CD4-positive, alpha-beta T cell (primary cell): ENCODE measurements at regions not wholly inside any gene's neighbourhood (a gene's known extent, or its start where the extent isn't known, plus 50 kb on each side); places are given as distances from the start of the nearest gene placed in this dataset.

Source experiments
- ATAC-seq: fragments of 200-7000 bp; cut with Tn5 transposase; one replicate; pipeline ENCODE4 v1.10.0; 2022; ENCODE audit warnings: mild to moderate bottlenecking; ENCODE audit not compliant: poor library complexity
- CTCF ChIA-PET: fragments of 350-600 bp; sonication (Branson Sonifier 250); formaldehyde crosslinking; loops from one replicate; lab custom pipeline; 2021; ENCODE audit warnings: antibody characterized with exemption, inconsistent platforms; lab: Charles Lee
- POLR2A ChIA-PET: fragments of 350-600 bp; sonication (Branson Sonifier 250); formaldehyde crosslinking; loops from one replicate; lab custom pipeline; 2021; ENCODE audit warnings: antibody characterized with exemption, inconsistent platforms; lab: Charles Lee
- DNase-seq, 14 experiments: peaks; one replicate each; pipeline ENCODE4 v3.0.0-alpha.2; 2013 to 2020; ENCODE audit warnings: mixed read lengths in 2 of 14
- H3K27ac ChIP-seq, 2 donors: one replicate each; pipeline versions ENCODE4 v1.5.1 to v1.7.0; 2013; ENCODE audit warnings: low read length in 2 of 2, low read depth in 1 of 2, mild to moderate bottlenecking in 1 of 2
- H3K27me3 ChIP-seq, 2 experiments: 1 replicate in 1 of 2; 2 replicates in 1 of 2; pipeline versions ENCODE4 v1.6.1 to v1.7.0; 2013; ENCODE audit warnings: low read length in 2 of 2, control low read depth in 1 of 2, mild to moderate bottlenecking in 1 of 2, moderate library complexity in 1 of 2; ENCODE audit not compliant: insufficient read depth in 2 of 2, control insufficient read depth in 1 of 2
- H3K36me3 ChIP-seq: one replicate; pipeline ENCODE4 v1.6.1; 2013; ENCODE audit warnings: low read length, control low read depth; ENCODE audit not compliant: insufficient read depth
- H3K4me1 ChIP-seq: one replicate; pipeline ENCODE4 v1.6.1; 2013; ENCODE audit warnings: low read length, control low read depth; ENCODE audit not compliant: insufficient read depth
- H3K4me3 ChIP-seq: one replicate; pipeline ENCODE4 v1.5.1; 2013; ENCODE audit warnings: mild to moderate bottlenecking, low read length, moderate library complexity
- H3K9me3 ChIP-seq, 2 experiments: 1 replicate in 1 of 2; 2 replicates in 1 of 2; pipeline versions ENCODE4 v1.6.1 to v1.7.0; 2013; ENCODE audit warnings: low read length in 2 of 2, mild to moderate bottlenecking in 2 of 2, control low read depth in 1 of 2, moderate library complexity in 1 of 2; ENCODE audit not compliant: control insufficient read depth in 1 of 2, insufficient read depth in 1 of 2
- H3K27ac Mint-ChIP-seq: one replicate; pipeline ENCODE4 v1.8.0; 2020; ENCODE audit warnings: mixed read lengths
- H3K27me3 Mint-ChIP-seq: one replicate; pipeline ENCODE4 v1.8.0; 2021; ENCODE audit warnings: mixed read lengths
- H3K36me3 Mint-ChIP-seq: one replicate; pipeline ENCODE4 v1.8.0; 2021; ENCODE audit warnings: low read depth, mixed read lengths
- H3K4me1 Mint-ChIP-seq: one replicate; pipeline ENCODE4 v1.8.0; 2021; ENCODE audit warnings: low read depth, mixed read lengths
- H3K4me3 Mint-ChIP-seq: one replicate; pipeline ENCODE4 v1.8.0; 2020; ENCODE audit warnings: mild to moderate bottlenecking, mixed read lengths
- H3K9me3 Mint-ChIP-seq: one replicate; pipeline ENCODE4 v1.8.0; 2020; ENCODE audit warnings: mixed read lengths
- intact Hi-C, 2 experiments: fragments of 100-400 bp; cut with DNase I in 1 of 2; cut with micrococcal nuclease in 1 of 2; formaldehyde crosslinking; loops; one replicate each; pipeline versions ENCODE4 v1.15.1 to v1.9.0; 2023 to 2025; cut with DNase I, micrococcal nuclease
- TF ChIP-seq, protein P1 (sequence below): fragments of 200-600 bp; IDR thresholded peaks from one replicate; pipeline ENCODE4 v1.8.0; 2022; ENCODE audit warnings: antibody characterized with exemption, mild to moderate bottlenecking

DNA sequence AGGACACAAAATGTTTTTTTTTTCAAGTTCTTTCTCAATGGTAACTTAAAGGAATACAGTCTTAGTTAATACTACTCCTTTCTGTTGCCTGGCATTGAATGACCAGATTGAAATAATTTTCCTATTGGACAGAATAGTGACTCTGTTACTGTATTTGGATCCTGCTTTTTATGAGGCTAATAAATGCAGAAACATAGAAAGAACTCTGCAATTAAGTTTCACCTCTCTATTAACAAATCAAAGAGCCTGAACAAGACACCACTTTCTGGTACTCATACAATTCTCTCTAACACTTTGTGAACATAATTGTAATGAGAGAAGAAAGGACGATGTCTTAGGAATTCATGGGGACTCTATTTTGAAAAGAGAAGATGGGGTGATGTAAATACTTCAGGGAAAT lies 308.4 kb upstream of the ROBO2 start:
- no peaks in the 10 kb centered on the region for H3K27me3 ChIP-seq

DNA sequence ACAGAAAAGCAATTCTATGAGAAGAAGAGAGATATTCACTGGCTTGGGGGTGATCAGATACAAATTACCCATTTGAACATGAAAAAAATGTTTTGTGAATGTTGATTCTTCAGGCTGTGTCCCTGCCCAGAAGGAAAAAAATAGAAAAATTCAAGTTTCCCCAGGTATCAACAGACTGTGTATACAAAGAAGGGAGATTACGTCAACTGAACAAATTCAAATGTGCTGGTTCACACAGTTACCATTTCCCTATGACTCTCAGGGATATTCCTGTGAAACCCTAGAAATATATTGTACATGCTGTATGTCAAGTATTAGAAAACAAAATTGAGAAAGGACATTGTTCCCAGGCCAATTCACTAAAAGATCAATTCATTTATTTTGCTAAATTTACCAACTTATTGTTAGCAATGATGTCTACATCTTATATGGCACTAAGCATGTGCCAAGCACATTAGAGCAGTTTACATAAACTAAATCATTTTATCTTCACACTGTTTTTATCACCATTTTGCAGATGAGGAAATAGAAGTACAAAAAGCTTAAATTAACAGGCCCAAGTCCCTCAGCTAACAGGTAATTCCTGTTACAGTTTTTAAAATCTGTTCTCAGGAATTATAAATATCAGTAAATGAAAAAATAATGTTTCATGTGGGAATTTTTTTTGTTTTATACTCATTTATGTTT lies 306.7 kb upstream of the ROBO2 start:
- no peaks in the 10 kb centered on the region for H3K36me3 ChIP-seq
- Mint-ChIP-seq H3K36me3 (no peaks in the 10 kb centered on the region), H3K27ac (no peak overlapping the region), H3K27me3 (no peaks in the 10 kb centered on the region), H3K4me1 (no peaks in the 10 kb centered on the region), H3K4me3 (no peak overlapping the region), H3K9me3 (peaks cover 20% of the 10 kb centered on the region)
- POLR2A ChIA-PET, result no interaction called here
- no peak overlapping the region for H3K4me3 ChIP-seq
- H3K9me3 ChIP-seq, result peaks cover 4 to 16% of the 10 kb centered on the region in 2 experiments
- no peaks in the 10 kb centered on the region for H3K27me3 ChIP-seq
- intact Hi-C loops, result no loop called here
- CTCF ChIA-PET, result no interaction called here
- TF ChIP-seq, protein P1, sequence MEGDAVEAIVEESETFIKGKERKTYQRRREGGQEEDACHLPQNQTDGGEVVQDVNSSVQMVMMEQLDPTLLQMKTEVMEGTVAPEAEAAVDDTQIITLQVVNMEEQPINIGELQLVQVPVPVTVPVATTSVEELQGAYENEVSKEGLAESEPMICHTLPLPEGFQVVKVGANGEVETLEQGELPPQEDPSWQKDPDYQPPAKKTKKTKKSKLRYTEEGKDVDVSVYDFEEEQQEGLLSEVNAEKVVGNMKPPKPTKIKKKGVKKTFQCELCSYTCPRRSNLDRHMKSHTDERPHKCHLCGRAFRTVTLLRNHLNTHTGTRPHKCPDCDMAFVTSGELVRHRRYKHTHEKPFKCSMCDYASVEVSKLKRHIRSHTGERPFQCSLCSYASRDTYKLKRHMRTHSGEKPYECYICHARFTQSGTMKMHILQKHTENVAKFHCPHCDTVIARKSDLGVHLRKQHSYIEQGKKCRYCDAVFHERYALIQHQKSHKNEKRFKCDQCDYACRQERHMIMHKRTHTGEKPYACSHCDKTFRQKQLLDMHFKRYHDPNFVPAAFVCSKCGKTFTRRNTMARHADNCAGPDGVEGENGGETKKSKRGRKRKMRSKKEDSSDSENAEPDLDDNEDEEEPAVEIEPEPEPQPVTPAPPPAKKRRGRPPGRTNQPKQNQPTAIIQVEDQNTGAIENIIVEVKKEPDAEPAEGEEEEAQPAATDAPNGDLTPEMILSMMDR, result no peak
- H3K4me1 ChIP-seq, result no peaks in the 10 kb centered on the region
- H3K27ac ChIP-seq, result no peak overlapping the region
- no peak for ATAC-seq
- no peak for DNase-seq

More for the DNA sequence above, 308.4 kb upstream of the ROBO2 start:
- Histone ChIP-seq H3K9me3 (peaks cover 4 to 12% of the 10 kb centered on the region in 2 experiments), H3K4me3 (no peak overlapping the region), H3K27ac (no peak overlapping the region), H3K4me1 (no peaks in the 10 kb centered on the region), H3K36me3 (no peaks in the 10 kb centered on the region)
- H3K4me1 Mint-ChIP-seq, result no peaks in the 10 kb centered on the region
- no peak for DNase-seq
- no peak overlapping the region for H3K27ac Mint-ChIP-seq
- intact Hi-C loops, result no loop called here
- H3K4me3 Mint-ChIP-seq, result no peak overlapping the region
- ChIA-PET CTCF (no interaction called here), POLR2A (no interaction called here)
- peaks cover 23% of the 10 kb centered on the region for H3K9me3 Mint-ChIP-seq
- H3K27me3 Mint-ChIP-seq, result no peaks in the 10 kb centered on the region
- TF ChIP-seq, protein P1, result no peak
- ATAC-seq, result no peak
- H3K36me3 Mint-ChIP-seq, result no peaks in the 10 kb centered on the region

DNA sequence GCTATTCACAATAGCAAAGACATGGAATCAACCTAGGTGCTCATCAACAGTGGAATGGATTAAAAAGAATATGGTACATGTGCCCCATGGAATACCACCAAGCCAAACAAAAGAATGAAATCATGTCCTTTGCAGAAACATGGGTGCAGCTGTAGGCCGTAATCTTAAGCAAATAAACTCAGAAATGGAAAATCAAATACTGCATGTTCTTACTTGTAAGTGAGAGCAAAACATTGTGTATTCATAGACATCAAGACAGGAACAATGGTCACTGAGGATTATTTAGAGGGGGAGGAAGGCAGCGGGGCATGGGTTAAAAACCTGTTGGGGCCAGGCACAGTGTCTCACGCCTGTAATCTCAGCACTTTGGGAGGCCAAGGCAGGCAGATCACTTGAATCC lies 304.7 kb upstream of the ROBO2 start:
- DNase-seq, result no peak
- H3K9me3 Mint-ChIP-seq, result peaks cover 26% of the 10 kb centered on the region

More for the DNA sequence above, 304.7 kb upstream of the ROBO2 start:
- peaks cover 4 to 12% of the 10 kb centered on the region in 2 experiments for H3K9me3 ChIP-seq
- Mint-ChIP-seq H3K36me3 (no peaks in the 10 kb centered on the region), H3K4me1 (no peaks in the 10 kb centered on the region), H3K27ac (no peak overlapping the region), H3K27me3 (no peaks in the 10 kb centered on the region), H3K4me3 (no peak overlapping the region)
- no peaks in the 10 kb centered on the region for H3K27me3 ChIP-seq
- ChIA-PET CTCF (no interaction called here), POLR2A (no interaction called here)
- no peaks in the 10 kb centered on the region for H3K4me1 ChIP-seq
- no peak overlapping the region for H3K4me3 ChIP-seq
- intact Hi-C loops, result no loop called here
- no peak overlapping the region for H3K27ac ChIP-seq
- H3K36me3 ChIP-seq, result no peaks in the 10 kb centered on the region
- no peak for ATAC-seq
- TF ChIP-seq, protein P1, result no peak
